Testis (tissue), 2 donors: ENCODE measurements at regions not wholly inside any gene's neighbourhood (a gene's known extent, or its start where the extent isn't known, plus 50 kb on each side); places are given as distances from the start of the nearest gene placed in this dataset.

Experiments used
- POLR2A ChIP-seq: fragments of 450-650 bp; IDR thresholded peaks from one replicate; pipeline ENCODE4 v1.6.1; 2017; ENCODE audit warnings: antibody characterized with exemption, mild to moderate bottlenecking, moderate library complexity
- TF ChIP-seq, protein P1 (sequence below), 3 experiments: fragments of 450-650 bp in 2 of 3; fragments of 200-600 bp in 1 of 3; sonication (generic) in 1 of 3; IDR thresholded peaks; one replicate each; pipeline ENCODE4 v1.5.1; 2016 to 2019; ENCODE audit warnings: antibody characterized with exemption in 3 of 3, mild to moderate bottlenecking in 2 of 3, moderate library complexity in 1 of 3

DNA sequence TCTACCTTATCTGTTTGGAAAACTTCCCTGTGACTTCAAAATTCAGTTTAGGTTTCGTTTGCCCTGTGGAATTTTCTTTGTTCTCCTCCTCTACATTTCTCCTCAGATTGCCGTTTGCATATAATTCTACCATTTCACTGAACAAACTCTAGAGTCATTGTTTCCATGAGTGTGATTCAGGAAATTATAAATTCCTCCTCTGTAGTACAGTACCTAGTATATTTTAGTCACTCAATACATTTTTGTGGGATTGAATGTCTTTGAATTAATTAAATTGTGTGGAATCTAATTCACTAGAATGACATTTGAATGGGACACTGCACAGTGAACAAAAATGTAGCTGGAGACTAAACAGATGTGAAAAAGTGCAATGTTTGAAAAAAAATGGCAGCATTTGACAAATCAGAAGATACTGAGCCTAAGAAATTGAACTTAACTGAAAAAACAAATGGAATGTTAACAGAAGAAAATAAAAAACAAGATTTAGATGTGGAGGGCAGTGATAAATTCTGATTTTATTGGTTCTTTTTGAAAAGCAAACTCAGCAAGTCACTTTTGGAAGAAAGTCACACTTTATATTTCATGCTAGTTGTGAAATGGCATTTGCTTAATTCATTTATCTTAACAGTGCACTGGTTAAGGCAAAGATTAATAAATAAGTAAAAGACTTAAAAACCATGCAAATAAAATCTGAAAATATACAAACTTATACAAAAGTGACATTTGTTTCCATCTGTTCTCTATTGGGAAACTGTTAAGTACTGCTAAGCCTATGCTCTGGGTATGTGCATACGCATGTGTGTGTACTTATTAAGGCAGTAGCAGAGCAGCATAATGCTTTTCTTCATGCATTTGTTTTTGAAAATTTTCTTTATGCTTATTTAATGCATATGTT lies 512.3 kb downstream of the FAT4 start:
- TF ChIP-seq, protein P1, sequence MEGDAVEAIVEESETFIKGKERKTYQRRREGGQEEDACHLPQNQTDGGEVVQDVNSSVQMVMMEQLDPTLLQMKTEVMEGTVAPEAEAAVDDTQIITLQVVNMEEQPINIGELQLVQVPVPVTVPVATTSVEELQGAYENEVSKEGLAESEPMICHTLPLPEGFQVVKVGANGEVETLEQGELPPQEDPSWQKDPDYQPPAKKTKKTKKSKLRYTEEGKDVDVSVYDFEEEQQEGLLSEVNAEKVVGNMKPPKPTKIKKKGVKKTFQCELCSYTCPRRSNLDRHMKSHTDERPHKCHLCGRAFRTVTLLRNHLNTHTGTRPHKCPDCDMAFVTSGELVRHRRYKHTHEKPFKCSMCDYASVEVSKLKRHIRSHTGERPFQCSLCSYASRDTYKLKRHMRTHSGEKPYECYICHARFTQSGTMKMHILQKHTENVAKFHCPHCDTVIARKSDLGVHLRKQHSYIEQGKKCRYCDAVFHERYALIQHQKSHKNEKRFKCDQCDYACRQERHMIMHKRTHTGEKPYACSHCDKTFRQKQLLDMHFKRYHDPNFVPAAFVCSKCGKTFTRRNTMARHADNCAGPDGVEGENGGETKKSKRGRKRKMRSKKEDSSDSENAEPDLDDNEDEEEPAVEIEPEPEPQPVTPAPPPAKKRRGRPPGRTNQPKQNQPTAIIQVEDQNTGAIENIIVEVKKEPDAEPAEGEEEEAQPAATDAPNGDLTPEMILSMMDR (IDR thresholded peaks at IDR 0.05), result no peak
- TF ChIP-seq POLR2A, result no peak
